ENCODE measurements at regions not wholly inside any gene's neighbourhood (a gene's known extent, or its start where the extent isn't known, plus 50 kb on each side); places are given as distances from the start of the nearest gene placed in this dataset.

- TF ChIP-seq CTCF (optimal IDR thresholded peaks at IDR 0.05 in 1 of 3, IDR thresholded peaks at IDR 0.05 in 1 of 3, conservative IDR thresholded peaks at IDR 0.05 in 1 of 3; ENCODE audit: extremely low read depth in 1 of 3, insufficient read depth in 2 of 3, low read length in 3 of 3), result no peak
- no peak for TF ChIP-seq EZH2 (IDR thresholded peaks at IDR 0.05; ENCODE audit: low read length)
- H2AFZ ChIP-seq (ENCODE audit: control insufficient read depth, low read length), result no peak overlapping the region
- H3K4me3 ChIP-seq (ENCODE audit: control insufficient read depth in 2 of 3, extremely low read depth in 1 of 3, insufficient read depth in 2 of 3, low read depth in 1 of 3, low read length in 3 of 3), result no peak overlapping the region
- H3K79me2 ChIP-seq (ENCODE audit: control insufficient read depth, insufficient read depth, low read length), result no peaks in the 10 kb centered on the region
- no peak overlapping the region for H3K27ac ChIP-seq (ENCODE audit: control insufficient read depth, insufficient read depth, low read length)
- H3K9ac ChIP-seq (ENCODE audit: control insufficient read depth, extremely low read depth, insufficient read depth, low read length), result no peak overlapping the region
- no peaks in the 10 kb centered on the region for H3K27me3 ChIP-seq (ENCODE audit: control insufficient read depth, extremely low read depth, insufficient read depth, low read length)
- DNase-seq (ENCODE audit: low read depth, low spot score) (no peak), FAIRE-seq (no peak)
- H3K9me1 ChIP-seq (ENCODE audit: control insufficient read depth, extremely low read depth, insufficient read depth, low read length), result no peaks in the 10 kb centered on the region
- no peaks in the 10 kb centered on the region for H3K36me3 ChIP-seq (ENCODE audit: control insufficient read depth in 2 of 2, extremely low read depth in 1 of 2, insufficient read depth in 2 of 2, low read length in 2 of 2)
- H3K4me2 ChIP-seq (ENCODE audit: control insufficient read depth, extremely low read depth, insufficient read depth, low read depth, low read length), result no peak overlapping the region
- no peaks in the 10 kb centered on the region for H4K20me1 ChIP-seq (ENCODE audit: control insufficient read depth, extremely low read depth, insufficient read depth, low read length)
- H3K4me1 ChIP-seq (ENCODE audit: control insufficient read depth, extremely low read depth, insufficient read depth, low read length), result no peaks in the 10 kb centered on the region
- no peaks in the 10 kb centered on the region for H3K9me3 ChIP-seq (ENCODE audit: control insufficient read depth, low read depth, low read length)
- dilution Hi-C loops (cut with MboI; ENCODE audit: extremely low pct_ligation_motif_present, low sequenced_read_pairs), result no loop called here
These were observed 355.3 kb upstream of the RORA start for GRCh38 chr15:61584410-61584809.

- no peaks in the 10 kb centered on the region for H4K20me1 ChIP-seq (ENCODE audit: control insufficient read depth, extremely low read depth, insufficient read depth, low read length)
- no peaks in the 10 kb centered on the region for H3K9me3 ChIP-seq (ENCODE audit: control insufficient read depth, low read depth, low read length)
- dilution Hi-C loops (cut with MboI; ENCODE audit: extremely low pct_ligation_motif_present, low sequenced_read_pairs), result no loop called here
- H3K9ac ChIP-seq (ENCODE audit: control insufficient read depth, extremely low read depth, insufficient read depth, low read length), result no peak overlapping the region
- no peak overlapping the region for H3K27ac ChIP-seq (ENCODE audit: control insufficient read depth, insufficient read depth, low read length)
- H2AFZ ChIP-seq (ENCODE audit: control insufficient read depth, low read length), result no peak overlapping the region
- DNase-seq (ENCODE audit: low read depth, low spot score) (no peak), FAIRE-seq (no peak)
- no peaks in the 10 kb centered on the region for H3K27me3 ChIP-seq (ENCODE audit: control insufficient read depth, extremely low read depth, insufficient read depth, low read length)
- TF ChIP-seq CTCF (optimal IDR thresholded peaks at IDR 0.05 in 1 of 3, IDR thresholded peaks at IDR 0.05 in 1 of 3, conservative IDR thresholded peaks at IDR 0.05 in 1 of 3; ENCODE audit: extremely low read depth in 1 of 3, insufficient read depth in 2 of 3, low read length in 3 of 3) (no peak), EZH2 (IDR thresholded peaks at IDR 0.05; ENCODE audit: low read length) (no peak)
- H3K36me3 ChIP-seq (ENCODE audit: control insufficient read depth in 2 of 2, extremely low read depth in 1 of 2, insufficient read depth in 2 of 2, low read length in 2 of 2), result no peaks in the 10 kb centered on the region
- no peak overlapping the region for H3K4me2 ChIP-seq (ENCODE audit: control insufficient read depth, extremely low read depth, insufficient read depth, low read depth, low read length)
- H3K4me1 ChIP-seq (ENCODE audit: control insufficient read depth, extremely low read depth, insufficient read depth, low read length), result no peaks in the 10 kb centered on the region
- H3K79me2 ChIP-seq (ENCODE audit: control insufficient read depth, insufficient read depth, low read length), result no peaks in the 10 kb centered on the region
- no peak overlapping the region for H3K4me3 ChIP-seq (ENCODE audit: control insufficient read depth in 2 of 3, extremely low read depth in 1 of 3, insufficient read depth in 2 of 3, low read depth in 1 of 3, low read length in 3 of 3)
- H3K9me1 ChIP-seq (ENCODE audit: control insufficient read depth, extremely low read depth, insufficient read depth, low read length), result no peaks in the 10 kb centered on the region
These were observed 353.0 kb upstream of the RORA start for GRCh38 chr15:61582092-61582491.

All from keratinocyte (primary cell).